ENCODE measurements at regions not wholly inside any gene's neighbourhood (a gene's known extent, or its start where the extent isn't known, plus 50 kb on each side); places are given as distances from the start of the nearest gene placed in this dataset.

GRCh38 chr5:13322769-13323168 lies 621.7 kb downstream of the DNAH5 start:
- no peak for DNase-seq (ENCODE audit: extremely low read depth, low read depth)
- TF ChIP-seq CTCF (IDR thresholded peaks at IDR 0.05; ENCODE audit: low read depth, low read length, missing control alignments) = no peak

GRCh38 chr5:13317654-13318053 lies 626.8 kb downstream of the DNAH5 start:
- no peak for TF ChIP-seq CTCF (IDR thresholded peaks at IDR 0.05; ENCODE audit: low read depth, low read length, missing control alignments)
- no peak for DNase-seq (ENCODE audit: extremely low read depth, low read depth)
- no peak overlapping the region for H3K4me3 ChIP-seq (replicated peaks; ENCODE audit: low read depth, low read length)

More at GRCh38 chr5:13322769-13323168, 621.7 kb downstream of the DNAH5 start:
- no peak overlapping the region for H3K4me3 ChIP-seq (replicated peaks; ENCODE audit: low read depth, low read length)

DNA sequence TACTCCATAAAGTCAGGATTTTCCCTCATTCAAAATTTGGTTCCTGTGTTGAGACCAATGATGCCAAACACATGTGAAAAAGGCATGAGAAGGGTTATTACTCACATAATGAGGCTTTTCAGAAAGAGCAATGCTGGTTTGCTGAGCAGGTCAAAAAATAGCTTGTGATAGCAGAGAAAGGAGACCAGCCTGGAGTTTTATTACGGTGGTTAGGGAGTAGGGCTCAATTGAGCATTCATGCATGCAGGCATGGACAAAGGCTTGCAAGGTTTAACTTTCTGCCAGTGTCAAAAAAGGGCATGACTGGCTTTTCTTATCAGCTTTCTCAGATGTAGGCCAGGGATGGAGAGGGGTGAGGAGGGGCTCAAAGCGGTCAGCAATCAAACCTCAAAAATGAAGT lies 628.3 kb downstream of the DNAH5 start:
- H3K4me3 ChIP-seq (replicated peaks; ENCODE audit: low read depth, low read length) = no peak overlapping the region
- TF ChIP-seq CTCF (IDR thresholded peaks at IDR 0.05; ENCODE audit: low read depth, low read length, missing control alignments) = no peak
- no peak for DNase-seq (ENCODE audit: extremely low read depth, low read depth)

DNA sequence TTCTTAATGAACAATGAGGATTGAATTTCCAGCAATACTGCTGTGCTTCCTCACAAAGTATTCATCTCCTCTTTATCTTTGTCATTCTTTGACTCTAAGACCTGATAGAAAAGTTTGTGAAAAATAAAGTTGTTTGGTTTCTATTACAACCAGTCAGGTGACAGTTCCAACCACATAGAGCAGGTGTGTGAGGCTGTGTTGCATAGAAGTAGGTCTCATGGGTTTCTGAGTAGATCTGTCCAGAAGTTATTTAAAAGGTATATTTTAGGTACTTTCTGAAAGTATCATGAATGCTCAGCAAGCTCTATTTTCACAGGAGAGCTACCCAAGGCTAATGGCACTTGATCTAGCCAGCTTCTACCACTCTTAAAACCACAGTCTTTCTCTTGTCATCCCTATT lies 637.0 kb downstream of the DNAH5 start:
- no peak overlapping the region for H3K4me3 ChIP-seq (replicated peaks; ENCODE audit: low read depth, low read length)
- TF ChIP-seq CTCF (IDR thresholded peaks at IDR 0.05; ENCODE audit: low read depth, low read length, missing control alignments) = no peak
- no peak for DNase-seq (ENCODE audit: extremely low read depth, low read depth)

DNA sequence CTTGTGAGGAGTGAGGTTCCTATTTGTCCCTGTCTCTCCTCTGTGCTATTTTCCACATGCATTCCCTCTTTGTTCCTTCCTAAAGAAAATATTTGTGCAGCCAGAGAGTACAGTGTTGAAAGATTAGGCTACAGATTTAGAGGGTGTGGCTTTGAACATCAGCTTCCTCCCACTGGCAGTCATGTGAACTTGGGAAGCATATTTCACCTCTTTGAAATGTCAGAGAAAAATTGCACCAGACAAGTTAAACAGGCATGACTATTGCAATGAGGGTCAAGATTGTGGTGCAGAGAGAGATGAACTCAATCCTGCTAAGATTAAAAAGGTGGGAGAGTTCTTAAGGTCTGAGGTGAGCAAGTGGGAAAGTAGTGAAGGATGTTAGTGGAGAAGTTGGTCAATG lies 641.0 kb downstream of the DNAH5 start:
- H3K4me3 ChIP-seq (replicated peaks; ENCODE audit: low read depth, low read length) = no peak overlapping the region
- no peak for DNase-seq (ENCODE audit: extremely low read depth, low read depth)
- no peak for TF ChIP-seq CTCF (IDR thresholded peaks at IDR 0.05; ENCODE audit: low read depth, low read length, missing control alignments)

GRCh38 chr5:13278811-13279210 lies 665.7 kb downstream of the DNAH5 start:
- no peak overlapping the region for H3K4me3 ChIP-seq (replicated peaks; ENCODE audit: low read depth, low read length)
- DNase-seq (ENCODE audit: extremely low read depth, low read depth) = no peak
- no peak for TF ChIP-seq CTCF (IDR thresholded peaks at IDR 0.05; ENCODE audit: low read depth, low read length, missing control alignments)

- no peak overlapping the region for H3K4me3 ChIP-seq (replicated peaks; ENCODE audit: low read depth, low read length)
- no peak for DNase-seq (ENCODE audit: extremely low read depth, low read depth)
- peak; percentile 20 for TF ChIP-seq CTCF (IDR thresholded peaks at IDR 0.05; ENCODE audit: low read depth, low read length, missing control alignments)
These were observed 666.3 kb downstream of the DNAH5 start for GRCh38 chr5:13278148-13278547.
